ENCODE measurements at regions not wholly inside any gene's neighbourhood (a gene's known extent, or its start where the extent isn't known, plus 50 kb on each side); places are given as distances from the start of the nearest gene placed in this dataset.

GRCh38 chr16:86818671-86819532, 240.6 kb downstream of the FOXL1 start:
- Histone ChIP-seq H3K9me3 (no peaks in the 10 kb centered on the region), H3K36me3 (no peaks in the 10 kb centered on the region), H3K4me3 (peak overlapping the region in 1 of 2 donors; percentile 21), H3K27me3 (no peaks in the 10 kb centered on the region), H3K4me1 (peaks cover 0 to 15% of the 10 kb centered on the region in 2 donors), H3K27ac (no peak overlapping the region)
- DNase-seq (ENCODE audit: low spot score), result no peak
- TF ChIP-seq CTCF (IDR thresholded peaks at IDR 0.05), result no peak

GRCh38 chr16:86819533-86819892, 241.2 kb downstream of the FOXL1 start:
- TF ChIP-seq CTCF (IDR thresholded peaks at IDR 0.05), result peak in 1 of 2 donors; percentile 24
- H3K9me3 ChIP-seq, result no peaks in the 10 kb centered on the region
- no peak for DNase-seq (ENCODE audit: low spot score)
- no peaks in the 10 kb centered on the region for H3K36me3 ChIP-seq
- H3K4me1 ChIP-seq, result peaks cover 0 to 15% of the 10 kb centered on the region in 2 donors
- H3K27me3 ChIP-seq, result no peaks in the 10 kb centered on the region
- no peak overlapping the region for H3K4me3 ChIP-seq
- no peak overlapping the region for H3K27ac ChIP-seq

- Histone ChIP-seq H3K4me3 (no peak overlapping the region), H3K27ac (no peak overlapping the region), H3K27me3 (no peaks in the 10 kb centered on the region), H3K9me3 (no peaks in the 10 kb centered on the region), H3K36me3 (no peaks in the 10 kb centered on the region), H3K4me1 (peaks cover 0 to 15% of the 10 kb centered on the region in 2 donors)
- TF ChIP-seq CTCF (IDR thresholded peaks at IDR 0.05), result no peak
- no peak for DNase-seq (ENCODE audit: low spot score)
Measured at GRCh38 chr16:86821895-86822294, 243.5 kb downstream of the FOXL1 start.

GRCh38 chr16:86823125-86823524, 244.8 kb downstream of the FOXL1 start:
- Histone ChIP-seq H3K9me3 (no peaks in the 10 kb centered on the region), H3K4me1 (peaks cover 0 to 15% of the 10 kb centered on the region in 2 donors), H3K27ac (no peak overlapping the region), H3K4me3 (no peak overlapping the region), H3K36me3 (no peaks in the 10 kb centered on the region), H3K27me3 (no peaks in the 10 kb centered on the region)
- no peak for DNase-seq (ENCODE audit: low spot score)
- no peak for TF ChIP-seq CTCF (IDR thresholded peaks at IDR 0.05)

- no peak for DNase-seq (ENCODE audit: low spot score)
- H3K27me3 ChIP-seq, result no peaks in the 10 kb centered on the region
Measured at GRCh38 chr16:86823888-86824671, 245.7 kb downstream of the FOXL1 start.

More at GRCh38 chr16:86823888-86824671, 245.7 kb downstream of the FOXL1 start:
- Histone ChIP-seq H3K36me3 (no peaks in the 10 kb centered on the region), H3K4me3 (no peak overlapping the region), H3K27ac (no peak overlapping the region), H3K4me1 (peaks cover 0 to 8% of the 10 kb centered on the region in 2 donors), H3K9me3 (no peaks in the 10 kb centered on the region)
- no peak for TF ChIP-seq CTCF (IDR thresholded peaks at IDR 0.05)
